Endothelial cell of umbilical vein (primary cell): ENCODE measurements at regions not wholly inside any gene's neighbourhood (a gene's known extent, or its start where the extent isn't known, plus 50 kb on each side); places are given as distances from the start of the nearest gene placed in this dataset.

Experiments
- GATA2 ChIP-seq: IDR thresholded peaks from 2 replicates; pipeline ENCODE4 v1.7.0; 2011; ENCODE audit warnings: low read depth, mild to moderate bottlenecking, moderate library complexity, mixed read lengths, low read length; ENCODE audit not compliant: insufficient read length, insufficient read depth
- TF ChIP-seq, protein P1 (sequence below): IDR thresholded peaks from 2 replicates; pipeline ENCODE4 v1.6.1; 2011; ENCODE audit not compliant: insufficient read depth, insufficient read length

DNA sequence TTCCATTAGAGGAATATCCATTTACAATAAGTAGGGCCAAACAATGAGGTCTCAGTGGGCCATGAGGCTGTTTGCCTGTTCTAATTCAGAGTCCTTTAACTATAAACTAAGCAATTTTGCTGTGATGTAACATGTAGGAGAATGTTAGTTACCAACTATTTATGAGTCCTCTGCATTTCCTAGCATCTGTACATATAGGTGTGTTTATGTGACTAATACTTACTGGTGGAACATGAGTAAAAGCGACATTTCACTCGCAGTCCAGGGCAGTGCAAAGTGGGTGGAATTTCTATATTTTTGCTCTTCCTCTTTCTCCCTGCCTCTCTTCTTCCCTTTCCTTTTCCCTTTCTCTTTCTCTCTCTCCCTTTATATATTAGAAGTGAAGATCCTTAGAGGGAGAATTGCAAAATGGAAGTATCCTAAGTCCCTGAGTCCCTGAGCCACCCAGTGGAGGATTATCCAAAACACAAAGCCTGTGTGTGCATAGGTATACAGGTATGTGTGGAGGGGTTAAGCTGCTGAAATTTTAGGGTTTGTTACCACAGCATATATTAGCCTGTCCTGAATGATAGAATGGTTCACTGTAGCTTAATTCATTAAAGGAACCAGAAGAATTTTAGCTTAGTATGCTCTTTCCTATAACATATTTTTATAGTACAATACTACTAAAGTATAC is 487.0 kb upstream of the FANCL start:
- TF ChIP-seq GATA2 = no peak
- TF ChIP-seq, protein P1, sequence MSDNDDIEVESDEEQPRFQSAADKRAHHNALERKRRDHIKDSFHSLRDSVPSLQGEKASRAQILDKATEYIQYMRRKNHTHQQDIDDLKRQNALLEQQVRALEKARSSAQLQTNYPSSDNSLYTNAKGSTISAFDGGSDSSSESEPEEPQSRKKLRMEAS = no peak
